HG03460 (cell line): ENCODE measurements at regions not wholly inside any gene's neighbourhood (a gene's known extent, or its start where the extent isn't known, plus 50 kb on each side); places are given as distances from the start of the nearest gene placed in this dataset.

Experiments used
- ATAC-seq: cut with Tn5 transposase; IDR thresholded peaks from one replicate; pipeline ENCODE4 v1.9.1; 2021; ENCODE audit not compliant: unreplicated experiment

DNA sequence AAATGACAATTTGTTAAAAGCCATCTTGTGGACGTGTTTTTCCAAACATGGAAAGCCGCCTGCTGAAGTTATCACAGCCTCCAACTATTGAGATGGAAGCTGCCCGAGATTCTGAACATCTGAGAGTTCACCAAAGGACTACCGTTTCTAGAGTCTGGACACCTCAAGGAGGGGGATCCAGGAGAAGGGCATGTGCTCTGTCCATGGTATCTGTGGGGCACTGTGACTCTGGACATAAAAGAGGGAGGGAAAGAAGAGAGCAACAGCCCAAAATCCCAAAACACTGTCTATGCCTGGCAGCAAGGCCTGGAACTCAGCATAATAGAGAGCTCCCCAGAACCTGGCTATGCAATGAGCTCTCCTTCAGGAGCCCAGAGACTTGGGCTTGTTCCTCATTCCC lies 319.9 kb downstream of the EN1 start:
- no peak for ATAC-seq

DNA sequence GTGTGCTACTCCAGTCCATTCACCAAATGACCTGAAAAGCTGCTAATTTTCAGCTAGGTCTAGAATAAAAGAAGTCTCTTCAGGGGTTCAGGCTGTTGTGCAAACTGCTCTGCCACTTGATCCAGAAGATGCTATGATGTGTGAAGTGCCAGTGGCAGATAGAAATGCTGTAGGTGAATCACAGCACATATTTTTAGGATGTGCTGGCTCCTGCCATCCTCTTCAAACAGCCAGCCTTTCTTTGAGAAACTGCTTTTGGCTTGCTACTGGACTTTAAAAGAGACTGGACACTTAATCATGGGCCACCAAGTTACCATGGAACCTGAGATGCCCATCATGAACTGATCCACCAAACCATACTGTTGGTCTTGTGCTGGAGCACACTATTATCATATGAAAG lies 322.1 kb downstream of the EN1 start:
- no peak for ATAC-seq

DNA sequence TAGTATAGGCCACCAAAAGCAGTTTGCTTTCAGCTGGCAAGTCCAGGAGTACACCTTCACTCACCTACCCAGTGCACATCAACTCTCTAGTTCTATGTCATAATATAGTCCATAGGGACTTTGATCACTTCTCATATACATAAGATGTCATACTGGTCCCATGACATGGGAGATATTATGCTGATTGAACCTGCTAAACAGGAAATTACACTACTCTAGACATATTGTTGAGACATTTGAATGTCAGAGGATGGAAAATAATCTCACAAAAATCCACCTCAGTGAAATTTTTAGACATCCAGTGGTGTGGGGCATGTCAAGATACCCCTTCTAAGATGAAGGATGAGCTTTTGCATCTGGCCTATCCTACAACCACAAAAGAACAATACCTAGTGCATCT lies 322.5 kb downstream of the EN1 start:
- ATAC-seq, result no peak

DNA sequence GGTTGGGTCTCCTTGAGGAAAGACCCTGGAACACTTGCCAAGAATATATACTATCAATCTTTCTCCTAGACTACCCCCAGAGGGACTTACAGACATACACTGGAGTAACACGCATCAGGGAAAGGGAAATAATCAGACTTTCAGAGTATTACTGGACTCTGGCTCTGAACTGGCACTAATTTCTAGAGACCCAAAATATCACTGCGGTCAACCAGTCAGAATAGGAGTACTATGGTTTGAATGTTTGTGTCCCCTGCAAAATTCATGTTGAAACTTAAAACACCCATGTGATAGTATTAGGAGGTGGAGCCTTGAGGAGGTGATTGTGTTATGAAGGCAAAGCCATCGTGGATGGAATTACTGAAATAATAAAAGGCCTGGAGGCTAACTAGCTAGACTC lies 323.7 kb downstream of the EN1 start:
- no peak for ATAC-seq

DNA sequence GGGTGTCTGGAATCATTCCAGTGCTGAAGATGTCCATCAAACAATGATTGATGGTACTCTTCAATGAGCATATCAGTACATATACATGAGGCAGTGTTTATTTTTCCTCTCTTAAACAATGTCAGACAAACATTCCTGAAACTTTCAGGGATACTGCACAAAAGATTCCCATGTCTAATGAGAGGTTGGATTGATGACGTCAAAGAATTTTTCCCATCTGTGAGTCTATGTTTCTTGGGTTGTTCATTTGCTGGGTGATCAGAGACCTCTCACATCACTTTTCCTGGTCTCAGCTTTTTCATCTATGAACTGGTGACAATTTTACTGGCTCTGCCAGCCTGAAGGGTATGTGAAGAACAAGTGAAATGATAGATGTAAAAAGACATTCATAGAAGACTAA lies 325.5 kb downstream of the EN1 start:
- ATAC-seq, result no peak

DNA sequence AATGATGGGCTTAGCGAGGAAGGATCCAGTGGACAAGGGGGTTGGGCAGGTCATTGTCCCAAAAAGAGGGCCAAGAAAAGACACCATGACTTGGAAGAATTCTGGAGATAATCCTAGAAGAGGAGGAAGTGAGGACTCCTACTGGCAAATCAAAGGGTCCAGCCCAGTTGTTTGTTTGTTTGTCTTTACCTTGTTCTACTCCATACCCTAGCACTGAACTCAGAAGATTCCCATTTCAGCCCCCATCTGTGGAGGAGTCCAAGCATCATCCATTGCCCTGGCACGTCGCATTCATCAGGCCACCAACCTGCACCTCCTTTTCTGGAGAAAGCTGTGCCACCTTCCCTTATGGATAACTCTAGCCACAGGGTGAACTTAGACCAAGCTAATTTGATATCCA lies 326.2 kb downstream of the EN1 start:
- no peak for ATAC-seq

DNA sequence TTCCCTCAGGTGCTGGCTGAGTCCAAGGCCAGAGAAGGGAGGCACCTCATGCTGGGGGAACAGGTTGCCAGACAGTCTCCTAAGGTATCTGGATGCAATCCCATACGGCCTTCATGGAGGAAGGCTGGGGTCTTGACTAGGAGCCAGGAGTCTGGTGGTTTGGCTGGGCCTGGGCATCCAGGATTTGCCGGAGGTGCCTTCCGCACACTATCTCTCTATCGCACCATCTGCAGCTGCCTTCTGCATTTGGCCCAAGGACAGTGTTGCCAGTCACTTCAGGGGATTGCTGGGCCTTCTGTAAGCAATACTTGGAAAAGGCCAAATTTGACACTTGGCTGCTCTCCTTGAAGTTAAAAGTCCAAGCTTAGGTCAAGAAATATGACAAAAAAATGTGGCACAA lies 327.2 kb downstream of the EN1 start:
- no peak for ATAC-seq

DNA sequence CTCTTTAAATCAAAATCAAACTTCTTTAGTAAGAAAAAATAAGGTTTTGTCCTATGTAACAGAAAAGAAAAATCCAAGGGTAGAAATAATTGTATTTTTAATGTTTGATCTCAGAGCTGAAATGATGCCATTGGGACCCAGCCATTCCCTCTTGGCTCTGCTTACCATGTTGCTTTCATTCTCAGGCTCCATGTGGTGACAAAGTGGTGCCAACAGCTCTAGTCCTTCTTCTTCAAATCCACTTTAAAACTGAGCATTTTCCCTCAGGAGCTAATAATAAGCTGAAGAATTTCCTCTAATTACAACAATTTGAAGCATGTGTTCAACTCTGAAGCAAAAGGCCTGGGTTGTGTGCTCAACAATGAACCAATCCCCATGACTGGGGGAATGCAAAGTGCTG lies 327.9 kb downstream of the EN1 start:
- no peak for ATAC-seq

DNA sequence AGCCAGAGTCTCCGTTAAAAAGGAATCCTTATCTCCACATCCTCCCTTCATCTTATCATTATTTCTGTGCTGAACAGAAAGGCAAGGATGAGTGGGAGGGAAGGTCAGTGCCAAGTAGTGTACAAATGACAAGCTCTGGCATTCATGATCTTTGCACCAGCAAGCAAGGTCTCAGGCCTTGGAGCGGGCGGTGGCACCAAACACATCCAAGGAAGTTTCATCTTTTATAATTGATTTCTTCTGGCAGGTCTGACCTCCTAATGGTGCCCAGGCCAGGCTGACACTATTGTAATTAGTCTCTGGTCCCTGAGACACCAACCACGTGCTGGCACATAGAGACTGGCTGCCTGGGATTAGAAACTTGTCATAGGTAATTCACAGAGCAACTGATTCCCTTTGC lies 336.6 kb downstream of the EN1 start:
- ATAC-seq, result no peak

DNA sequence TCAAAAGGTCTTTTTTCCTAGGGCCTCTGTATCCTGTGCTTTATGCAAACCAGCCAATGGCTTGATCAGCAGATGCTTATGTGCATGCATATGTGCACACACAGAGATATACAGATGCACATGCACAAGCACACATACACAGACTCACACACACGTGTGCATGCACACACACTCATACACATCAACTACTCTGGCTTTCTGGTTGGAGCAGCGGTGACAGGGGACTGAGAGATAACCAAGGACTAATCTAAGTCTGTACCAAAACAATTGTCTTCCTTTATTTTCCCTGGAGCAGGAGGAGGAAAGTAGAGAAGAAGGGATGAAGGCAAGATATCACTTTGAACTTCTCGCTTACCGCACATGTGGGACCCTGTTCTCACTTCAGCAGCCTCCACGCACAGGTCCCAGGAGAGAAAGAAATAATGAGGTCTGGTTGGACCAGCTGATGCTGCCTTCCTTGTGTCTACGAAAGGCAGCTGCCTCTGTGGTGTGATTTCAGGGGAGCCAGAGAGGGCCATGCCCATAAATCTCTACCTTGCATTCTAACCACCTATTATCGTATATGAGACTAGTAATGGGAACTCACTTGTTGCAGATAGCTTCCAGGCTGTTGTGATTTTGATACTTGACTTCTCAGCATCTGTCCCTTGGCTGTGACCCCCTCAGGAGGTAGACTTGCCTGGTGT lies 338.0 kb downstream of the EN1 start:
- no peak for ATAC-seq

DNA sequence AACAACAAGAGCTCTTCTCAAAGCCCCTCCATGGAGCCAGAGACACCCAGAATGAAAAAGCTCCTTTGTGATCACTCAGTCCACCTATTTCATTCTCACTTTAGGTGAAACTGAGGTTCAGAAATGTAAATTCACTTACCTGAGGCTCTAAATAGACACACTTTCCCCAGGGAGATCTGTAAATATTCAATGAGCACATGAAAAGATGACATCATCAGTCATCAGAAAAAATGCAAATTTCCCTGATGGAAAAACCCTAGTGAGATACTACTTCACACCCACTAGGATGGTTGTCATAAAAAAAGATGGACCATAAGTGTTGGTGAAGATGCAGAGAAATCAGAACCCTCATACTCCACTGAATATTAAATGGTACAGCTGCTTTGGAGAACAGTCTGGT lies 339.2 kb downstream of the EN1 start:
- no peak for ATAC-seq

DNA sequence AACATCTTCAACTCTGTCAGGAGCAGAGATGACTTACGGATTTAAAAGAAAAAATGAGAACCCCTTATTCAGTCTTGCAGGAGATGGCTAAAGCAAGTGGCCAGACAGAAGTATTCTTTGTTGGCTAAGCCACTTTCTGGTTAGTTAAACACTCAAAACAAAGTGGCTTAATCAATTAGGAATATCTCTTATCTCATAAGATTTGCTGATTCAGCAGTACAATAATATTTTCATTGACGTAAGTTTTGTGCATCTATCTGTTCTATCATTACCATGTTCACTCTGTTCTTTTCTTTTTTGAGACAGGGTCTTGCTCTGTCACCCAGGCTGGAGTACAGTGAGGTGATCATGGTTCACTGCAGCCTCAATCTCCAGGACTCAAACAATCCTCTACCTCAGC lies 342.0 kb downstream of the EN1 start:
- no peak for ATAC-seq

DNA sequence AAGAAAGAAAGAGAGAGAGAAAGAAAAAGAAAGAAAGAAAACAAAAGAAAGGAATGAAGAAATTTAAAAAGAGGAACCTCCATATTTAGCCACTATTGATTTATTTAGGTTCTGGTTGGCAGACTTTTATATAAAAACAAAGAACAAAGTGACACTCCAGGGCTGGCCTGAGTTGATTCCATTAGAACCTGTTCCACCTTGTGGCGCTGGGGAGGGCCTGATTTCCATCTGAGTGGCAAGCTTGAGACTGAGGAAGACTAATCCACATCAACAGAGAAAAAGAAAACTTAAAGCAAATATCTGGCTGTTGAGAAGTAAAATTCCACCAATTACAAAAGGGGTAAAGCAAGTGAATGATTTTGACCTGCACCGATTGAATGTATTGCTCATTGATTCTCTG lies 345.3 kb downstream of the EN1 start:
- ATAC-seq, result no peak

DNA sequence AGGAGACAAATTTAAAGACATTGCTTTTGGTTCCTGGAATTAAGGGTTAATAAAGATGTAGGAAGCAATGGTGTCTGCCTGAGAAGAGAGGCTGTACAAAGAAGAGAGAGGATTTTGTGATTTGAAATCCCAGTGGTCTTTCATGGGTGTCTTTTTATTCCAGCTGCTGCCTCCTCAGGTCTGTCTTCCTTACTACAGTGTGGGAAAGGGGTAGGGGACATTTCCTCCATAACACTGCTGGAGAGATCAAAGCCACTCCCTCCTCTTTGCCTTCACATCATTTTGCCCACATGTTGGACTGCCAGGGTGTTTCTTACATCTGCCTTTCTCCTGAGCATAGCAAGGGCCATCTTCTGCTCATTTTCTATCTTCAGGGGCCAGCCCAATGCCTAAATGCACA lies 348.5 kb downstream of the EN1 start:
- ATAC-seq, result no peak

DNA sequence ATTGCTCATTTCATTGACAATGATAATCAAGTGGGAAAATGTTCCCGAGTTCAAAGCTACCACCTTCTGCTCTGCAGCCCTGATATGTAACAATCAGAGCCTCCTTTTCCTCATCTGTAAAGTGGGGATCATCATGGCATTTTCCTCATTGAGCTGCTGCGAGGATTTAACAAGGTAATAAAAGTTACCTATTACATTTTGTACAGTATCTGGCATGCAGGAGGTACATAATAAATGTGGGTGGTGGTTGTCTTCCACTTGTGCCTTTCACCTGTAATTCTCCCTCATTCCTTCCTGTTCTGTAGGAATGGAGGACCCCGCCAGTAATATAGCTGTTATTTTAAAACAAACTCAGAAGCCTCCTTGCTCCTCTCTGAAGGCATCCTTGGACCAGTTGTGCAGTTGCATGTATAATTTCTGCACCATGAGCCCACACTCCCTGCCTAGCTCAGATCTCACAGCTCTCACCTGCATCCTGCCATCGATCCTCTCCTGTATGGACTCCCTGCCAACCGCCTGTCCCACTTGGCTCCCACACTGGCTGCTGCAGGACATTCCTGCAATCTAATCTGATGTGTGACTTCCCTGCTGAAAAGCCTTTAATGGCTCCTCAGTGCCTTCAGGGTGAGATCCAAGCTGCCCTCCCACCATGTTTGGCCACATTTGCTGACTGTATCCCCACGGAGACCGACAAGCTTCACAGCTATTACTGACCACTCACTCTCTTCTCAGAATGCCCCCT lies 350.4 kb downstream of the EN1 start:
- no peak for ATAC-seq

DNA sequence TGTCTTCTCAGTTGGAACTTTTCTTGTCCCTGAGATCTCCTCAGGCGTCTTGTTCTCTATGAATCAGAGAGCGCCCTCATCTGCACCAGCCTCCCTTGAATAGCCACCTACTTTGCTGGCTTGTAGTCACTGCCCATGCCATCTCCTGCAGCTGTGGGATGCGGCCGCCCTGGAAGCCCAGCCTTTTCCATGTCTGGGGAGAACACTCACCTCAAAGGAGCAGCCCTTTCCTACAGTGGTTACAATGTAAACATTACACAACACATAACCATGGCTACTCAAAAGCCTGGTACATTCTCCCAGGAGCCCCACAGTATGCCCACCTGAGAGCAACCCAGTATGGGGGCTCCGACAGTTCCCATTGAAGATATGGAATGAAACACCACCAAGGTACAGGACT lies 351.0 kb downstream of the EN1 start:
- ATAC-seq, result no peak

DNA sequence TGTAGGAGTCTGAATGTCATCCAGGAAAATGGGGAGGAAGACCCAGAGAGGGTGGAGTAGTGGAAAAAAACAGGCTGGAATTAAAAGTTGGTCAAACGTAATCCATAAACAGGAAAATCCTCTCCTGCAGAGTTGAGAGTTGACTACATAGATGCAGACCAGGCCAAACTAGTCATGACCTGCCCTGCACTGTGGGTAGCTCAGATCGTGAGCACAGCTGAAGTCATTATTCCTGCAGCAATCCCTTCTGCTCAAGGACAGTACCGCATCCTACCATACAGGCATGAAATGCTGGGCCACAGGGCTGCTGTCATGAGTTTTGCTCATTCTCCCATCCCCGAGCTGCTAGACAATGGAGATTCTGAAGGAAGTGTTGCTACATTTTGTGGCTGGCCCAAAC lies 352.2 kb downstream of the EN1 start:
- ATAC-seq, result no peak

DNA sequence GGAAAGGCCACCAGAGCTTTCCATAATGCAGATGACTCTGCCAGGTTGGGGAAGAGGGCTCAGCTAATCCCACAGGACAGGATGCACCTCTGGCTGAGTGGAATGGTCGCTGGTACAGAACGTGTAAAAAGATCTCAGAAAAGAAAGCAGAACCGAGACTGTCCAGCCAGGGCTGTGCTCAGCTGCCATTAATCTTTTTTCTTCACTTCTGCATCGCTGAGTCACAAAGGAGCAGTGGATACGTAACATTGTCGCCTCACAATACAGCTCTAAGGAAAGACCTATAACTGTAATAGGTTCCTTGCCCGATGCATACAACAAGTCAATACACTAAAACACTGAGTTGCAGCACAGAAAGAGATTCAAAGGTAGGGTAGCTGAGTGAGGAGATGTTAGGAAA lies 354.2 kb downstream of the EN1 start:
- no peak for ATAC-seq

DNA sequence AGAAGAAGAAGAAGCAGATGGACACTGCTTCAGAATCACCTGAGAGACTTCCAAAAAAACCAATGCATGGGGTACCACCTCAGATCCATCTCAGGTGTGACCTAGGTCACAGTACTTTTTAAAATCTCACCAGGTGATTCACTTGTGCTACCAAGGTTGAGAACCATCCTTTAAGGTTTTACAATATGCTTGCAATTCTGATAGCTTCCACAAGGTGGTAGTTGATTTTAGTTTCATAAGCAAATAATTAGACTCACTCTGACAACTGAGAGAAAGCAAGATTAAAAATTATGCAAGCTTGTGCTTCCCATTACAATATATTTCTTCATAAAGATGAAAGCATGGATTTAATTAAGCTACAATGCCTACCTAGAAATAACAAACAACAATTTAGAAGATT lies 355.1 kb downstream of the EN1 start:
- no peak for ATAC-seq

DNA sequence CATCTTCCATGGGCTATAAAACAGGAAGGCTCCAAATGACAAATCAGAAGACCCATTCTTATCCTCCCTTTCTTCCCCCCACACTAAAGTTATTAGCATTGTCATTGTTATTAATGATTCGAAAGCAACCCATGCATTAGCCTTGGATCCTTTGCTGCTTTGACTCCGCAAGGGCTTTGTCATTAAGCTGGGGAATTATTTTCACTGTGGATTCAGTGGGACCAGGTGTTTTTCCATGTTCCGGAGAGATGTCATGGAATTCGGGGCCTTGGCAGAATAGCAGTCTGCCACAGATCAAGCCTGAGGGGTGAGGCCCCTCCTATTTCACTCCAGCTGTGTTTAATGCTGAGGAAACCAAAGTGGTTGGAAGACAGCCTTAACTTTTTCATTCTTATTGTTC lies 357.1 kb downstream of the EN1 start:
- ATAC-seq, result no peak

DNA sequence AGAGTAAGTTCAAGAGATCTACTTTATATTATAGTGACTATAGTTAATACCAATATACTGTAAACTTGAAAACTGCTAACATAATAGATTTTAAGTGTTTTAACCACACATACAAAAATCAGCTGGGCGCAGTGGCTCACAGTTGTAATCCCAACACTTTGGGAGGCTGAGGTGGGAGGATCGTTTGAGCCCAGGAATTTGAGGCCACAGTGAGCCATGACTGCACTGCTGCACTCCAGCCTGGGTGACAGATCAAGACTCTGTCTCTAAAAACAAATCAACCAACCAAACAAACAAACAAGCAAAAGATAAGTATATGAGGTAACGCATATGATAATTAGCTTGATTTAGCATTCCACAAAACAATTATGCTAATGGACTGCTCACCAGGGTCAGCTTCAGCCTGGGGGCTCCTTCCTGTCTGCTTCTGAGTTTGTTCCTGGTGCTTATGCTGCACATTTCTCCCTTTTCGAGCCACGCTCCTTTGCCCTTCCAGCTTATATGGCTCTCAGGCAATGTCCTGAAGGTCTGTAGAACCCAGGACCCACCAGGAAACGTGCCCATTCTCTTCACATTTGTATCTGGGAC lies 357.6 kb downstream of the EN1 start:
- ATAC-seq, result no peak

DNA sequence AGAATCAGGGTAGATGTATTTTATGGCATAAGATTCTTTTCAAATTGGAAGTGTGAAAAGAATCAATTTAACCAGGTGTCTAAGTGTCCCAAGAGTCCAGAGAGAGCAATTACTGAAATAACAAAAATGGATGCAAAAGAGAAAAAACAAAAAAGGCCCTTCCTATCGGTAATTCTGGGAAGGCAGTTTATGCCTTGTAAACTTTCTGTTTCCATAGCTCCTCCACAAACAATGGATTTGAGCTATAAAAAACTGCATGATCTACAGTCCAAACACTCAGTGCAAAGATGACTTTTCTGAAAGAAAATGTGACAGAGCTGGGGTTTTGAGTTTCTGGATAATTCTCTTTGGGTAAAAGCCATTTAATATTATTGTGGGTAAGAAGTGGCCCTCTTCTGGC lies 366.1 kb downstream of the EN1 start:
- no peak for ATAC-seq

DNA sequence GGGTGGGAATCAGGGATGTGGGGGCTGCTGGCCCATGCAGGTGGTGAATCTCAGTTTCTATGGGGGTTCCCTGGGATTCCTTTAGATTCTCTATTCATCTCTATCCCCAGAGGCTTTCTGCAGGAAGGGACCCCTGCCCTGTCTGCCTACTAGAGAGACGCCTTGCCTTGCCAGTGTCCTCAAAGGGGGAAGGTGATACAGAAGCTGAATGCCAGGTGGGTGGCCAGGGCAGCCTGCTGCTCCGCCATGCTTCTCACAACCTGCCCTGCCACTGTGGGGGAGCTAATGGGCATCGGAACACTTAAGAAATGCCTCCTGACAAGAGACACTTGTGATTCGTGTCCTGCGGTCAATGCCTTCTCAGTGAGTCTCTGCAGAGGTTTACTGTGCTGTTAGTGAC lies 368.4 kb downstream of the EN1 start:
- no peak for ATAC-seq
